ENCODE measurements at regions not wholly inside any gene's neighbourhood (a gene's known extent, or its start where the extent isn't known, plus 50 kb on each side); places are given as distances from the start of the nearest gene placed in this dataset.

- H3K9me3 ChIP-seq (ENCODE audit: insufficient read depth, low read depth, low read length) = 0 out of 2 replicates have a peak, but pooled peaks cover under 1% of the 10 kb centered on the region
- TF ChIP-seq CTCF (conservative IDR thresholded peaks at IDR 0.05; ENCODE audit: low read length) (no peak), EZH2phosphoT487 (IDR thresholded peaks at IDR 0.05; ENCODE audit: borderline replicate concordance) (no peak)
- H3K9ac ChIP-seq (ENCODE audit: low read depth, low read length, poor library complexity, severe bottlenecking) = no peak overlapping the region
- no peaks in the 10 kb centered on the region for H4K20me1 ChIP-seq (ENCODE audit: insufficient read depth, low read length, poor library complexity, severe bottlenecking)
- H3K4me3 ChIP-seq (ENCODE audit: low read length, poor library complexity, severe bottlenecking) = no peak overlapping the region
- no peaks in the 10 kb centered on the region for H3K27me3 ChIP-seq (ENCODE audit: insufficient read depth, low read length, poor library complexity, severe bottlenecking)
- H3K9me2 ChIP-seq (replicated peaks; ENCODE audit: low read depth, low read length) = no peaks in the 10 kb centered on the region
- H3K4me2 ChIP-seq (ENCODE audit: low read depth, low read length, poor library complexity, severe bottlenecking) = no peak overlapping the region
- H2AFZ ChIP-seq (ENCODE audit: low read length) = no peak overlapping the region
- no peaks in the 10 kb centered on the region for H3F3A ChIP-seq (ENCODE audit: low read depth)
- H3K79me2 ChIP-seq (ENCODE audit: insufficient read depth, low read length) = no peaks in the 10 kb centered on the region
- no peaks in the 10 kb centered on the region for H3K36me3 ChIP-seq (ENCODE audit: insufficient read depth, low read length)
- H3K4me1 ChIP-seq (ENCODE audit: insufficient read depth, low read length, poor library complexity, severe bottlenecking) = no peaks in the 10 kb centered on the region
These were observed 248.9 kb upstream of the IGFBP3 start for GRCh38 chr7:46170021-46170420.

- no peak for TF ChIP-seq CTCF (conservative IDR thresholded peaks at IDR 0.05; ENCODE audit: low read length)
- no peak for TF ChIP-seq EZH2phosphoT487 (IDR thresholded peaks at IDR 0.05; ENCODE audit: borderline replicate concordance)
- Histone ChIP-seq H3K9me3 (ENCODE audit: insufficient read depth, low read depth, low read length) (no peaks in the 10 kb centered on the region), H3K9ac (ENCODE audit: low read depth, low read length, poor library complexity, severe bottlenecking) (no peak overlapping the region), H3K36me3 (ENCODE audit: insufficient read depth, low read length) (no peaks in the 10 kb centered on the region), H3K4me2 (ENCODE audit: low read depth, low read length, poor library complexity, severe bottlenecking) (no peak overlapping the region), H3F3A (ENCODE audit: low read depth) (no peaks in the 10 kb centered on the region), H3K4me3 (ENCODE audit: low read length, poor library complexity, severe bottlenecking) (no peak overlapping the region), H3K27me3 (ENCODE audit: insufficient read depth, low read length, poor library complexity, severe bottlenecking) (no peaks in the 10 kb centered on the region), H3K79me2 (ENCODE audit: insufficient read depth, low read length) (no peaks in the 10 kb centered on the region), H4K20me1 (ENCODE audit: insufficient read depth, low read length, poor library complexity, severe bottlenecking) (no peaks in the 10 kb centered on the region), H2AFZ (ENCODE audit: low read length) (no peak overlapping the region), H3K4me1 (ENCODE audit: insufficient read depth, low read length, poor library complexity, severe bottlenecking) (no peaks in the 10 kb centered on the region), H3K9me2 (replicated peaks; ENCODE audit: low read depth, low read length) (no peaks in the 10 kb centered on the region)
These were observed 248.3 kb upstream of the IGFBP3 start for GRCh38 chr7:46169384-46169755.

GRCh38 chr7:46168671-46169383, 247.8 kb upstream of the IGFBP3 start:
- no peak overlapping the region for H3K4me2 ChIP-seq (ENCODE audit: low read depth, low read length, poor library complexity, severe bottlenecking)
- H3K79me2 ChIP-seq (ENCODE audit: insufficient read depth, low read length) = no peaks in the 10 kb centered on the region
- TF ChIP-seq EZH2phosphoT487 (IDR thresholded peaks at IDR 0.05; ENCODE audit: borderline replicate concordance) (no peak), CTCF (conservative IDR thresholded peaks at IDR 0.05; ENCODE audit: low read length) (no peak)
- H3K9me2 ChIP-seq (replicated peaks; ENCODE audit: low read depth, low read length) = no peaks in the 10 kb centered on the region
- no peak overlapping the region for H2AFZ ChIP-seq (ENCODE audit: low read length)
- no peak overlapping the region for H3K9ac ChIP-seq (ENCODE audit: low read depth, low read length, poor library complexity, severe bottlenecking)
- H3K27me3 ChIP-seq (ENCODE audit: insufficient read depth, low read length, poor library complexity, severe bottlenecking) = no peaks in the 10 kb centered on the region
- H4K20me1 ChIP-seq (ENCODE audit: insufficient read depth, low read length, poor library complexity, severe bottlenecking) = no peaks in the 10 kb centered on the region
- H3K9me3 ChIP-seq (ENCODE audit: insufficient read depth, low read depth, low read length) = no peaks in the 10 kb centered on the region
- no peaks in the 10 kb centered on the region for H3K36me3 ChIP-seq (ENCODE audit: insufficient read depth, low read length)
- no peak overlapping the region for H3K4me3 ChIP-seq (ENCODE audit: low read length, poor library complexity, severe bottlenecking)
- no peaks in the 10 kb centered on the region for H3F3A ChIP-seq (ENCODE audit: low read depth)
- no peaks in the 10 kb centered on the region for H3K4me1 ChIP-seq (ENCODE audit: insufficient read depth, low read length, poor library complexity, severe bottlenecking)
